ENCODE measurements at regions not wholly inside any gene's neighbourhood (a gene's known extent, or its start where the extent isn't known, plus 50 kb on each side); places are given as distances from the start of the nearest gene placed in this dataset.

DNA sequence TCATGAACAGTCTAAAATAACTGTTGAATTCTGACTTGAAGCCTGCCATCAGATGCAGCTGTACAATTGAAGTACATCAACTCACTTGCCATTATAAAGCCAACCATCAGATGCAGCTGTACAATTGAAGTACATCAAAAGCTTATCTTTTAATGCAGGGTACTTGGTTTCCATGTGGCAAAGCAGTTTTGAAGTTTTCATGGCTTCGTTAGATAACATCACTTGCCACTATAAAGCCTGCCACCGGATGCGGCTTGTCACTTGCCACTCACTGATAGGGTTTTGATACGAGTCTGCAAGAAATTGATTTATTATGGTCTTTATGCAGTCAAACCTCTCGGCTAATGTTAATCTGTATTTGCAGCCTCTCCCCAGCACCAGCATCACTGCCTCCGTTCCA is 1605.8 kb downstream of the SUCLG1 start:
- no peak for DNase-seq

DNA sequence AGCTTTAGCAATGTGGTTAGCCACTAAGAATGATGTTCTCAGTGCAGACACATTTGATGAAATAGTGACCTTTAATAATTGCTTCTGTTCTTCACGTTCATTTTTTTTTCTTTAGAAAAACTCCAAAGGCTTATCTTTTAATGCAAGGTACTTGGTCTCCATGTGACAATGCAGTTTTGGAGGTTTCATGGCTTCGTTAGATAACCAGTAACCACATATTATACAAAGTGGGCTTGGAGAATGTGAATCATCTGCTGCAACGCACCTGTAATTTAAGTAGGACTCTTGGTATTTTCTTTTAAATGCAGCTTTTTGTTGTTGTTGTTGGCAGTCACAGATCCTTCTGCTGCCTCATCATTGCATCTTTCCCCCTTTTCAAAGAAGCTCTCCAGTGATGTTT is 1606.3 kb downstream of the SUCLG1 start:
- DNase-seq, result no peak

DNA sequence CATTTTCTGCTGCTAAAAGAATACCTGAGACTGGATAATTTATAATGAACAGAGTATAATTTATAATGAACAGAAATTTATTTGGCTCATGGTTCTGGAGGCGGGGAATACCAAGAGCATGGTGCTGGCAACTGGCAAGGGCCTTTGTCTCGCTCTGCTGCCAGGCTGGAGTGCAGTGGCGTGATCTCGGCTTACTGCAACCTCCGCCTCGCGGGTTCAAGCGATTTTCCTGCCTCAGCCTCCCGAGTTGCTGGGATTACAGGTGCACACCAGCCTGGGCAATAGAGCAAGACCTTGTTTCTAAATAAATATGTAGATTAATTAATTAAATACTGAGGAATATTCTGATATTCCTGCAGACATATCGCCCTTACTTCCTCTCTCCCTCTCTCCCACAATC is 1610.8 kb downstream of the SUCLG1 start:
- no peak for DNase-seq

DNA sequence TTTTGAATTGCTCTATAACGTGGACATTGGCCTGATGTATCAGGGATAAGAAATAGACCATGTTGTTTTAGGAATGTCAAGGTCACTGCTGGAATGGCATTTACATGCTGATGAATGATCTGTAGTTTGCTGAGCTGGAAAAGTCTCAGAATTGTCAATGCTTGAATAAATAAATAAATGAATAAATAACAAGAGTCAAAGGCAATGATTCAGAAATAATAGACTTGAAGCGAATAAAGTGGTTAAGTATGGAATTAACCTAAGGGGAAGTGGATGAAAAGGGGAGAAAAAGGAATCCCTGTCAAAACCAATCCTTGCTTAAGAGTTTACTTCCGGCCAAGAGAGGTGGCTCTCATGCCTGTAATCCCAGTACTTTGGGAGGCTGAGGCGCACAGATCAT is 1620.0 kb downstream of the SUCLG1 start:
- no peak for DNase-seq

DNA sequence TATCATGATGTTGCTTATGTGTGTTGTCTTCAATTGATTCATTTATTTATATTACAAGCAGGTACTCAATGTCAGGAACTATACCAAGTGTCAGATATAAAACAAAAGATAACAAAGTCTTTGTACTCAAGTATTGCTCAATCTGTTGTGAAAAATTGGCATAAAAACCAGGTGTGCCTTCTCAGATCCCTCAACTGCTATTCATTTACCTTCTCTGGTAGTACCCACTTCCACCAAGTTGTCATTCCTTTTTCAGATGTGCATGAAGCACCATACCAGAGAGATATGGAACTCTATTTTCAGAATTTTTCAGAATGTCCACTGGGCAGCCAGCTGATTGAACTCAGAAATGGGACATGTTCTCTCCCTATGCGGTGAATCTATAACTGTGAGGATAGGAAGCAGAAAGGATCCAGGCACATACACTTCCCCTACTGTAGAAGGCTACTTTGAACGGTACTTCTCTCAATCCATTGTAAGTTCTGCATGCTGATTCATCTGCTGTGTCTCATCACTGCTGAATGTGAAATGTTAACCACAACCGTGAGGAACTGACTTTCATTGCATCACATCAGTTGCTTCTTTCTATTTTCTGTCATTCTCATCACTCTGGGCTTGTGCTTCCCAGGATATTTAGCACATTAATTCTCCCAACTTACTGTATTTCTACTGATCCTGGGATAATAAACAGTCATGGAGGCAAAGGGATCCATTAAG is 1621.3 kb downstream of the SUCLG1 start:
- no peak for DNase-seq

DNA sequence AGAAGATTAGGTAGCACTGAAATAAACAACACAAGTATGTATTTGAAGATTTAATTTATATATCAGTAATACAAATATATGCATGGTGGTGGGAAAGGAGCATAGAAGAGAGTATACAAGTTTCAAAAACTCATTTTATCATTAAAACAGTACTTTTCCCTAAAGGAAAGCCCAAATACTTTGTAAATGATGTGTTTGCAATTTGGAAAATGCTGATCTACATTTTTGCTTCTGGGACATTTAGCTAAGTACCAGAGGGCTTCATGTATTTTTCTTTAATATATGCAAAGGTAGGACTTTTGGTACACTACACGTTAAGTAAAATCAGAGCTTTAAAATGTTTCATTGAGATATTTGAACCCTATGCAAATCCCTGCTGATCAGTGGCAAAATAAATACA is 1624.2 kb downstream of the SUCLG1 start:
- DNase-seq, result no peak

DNA sequence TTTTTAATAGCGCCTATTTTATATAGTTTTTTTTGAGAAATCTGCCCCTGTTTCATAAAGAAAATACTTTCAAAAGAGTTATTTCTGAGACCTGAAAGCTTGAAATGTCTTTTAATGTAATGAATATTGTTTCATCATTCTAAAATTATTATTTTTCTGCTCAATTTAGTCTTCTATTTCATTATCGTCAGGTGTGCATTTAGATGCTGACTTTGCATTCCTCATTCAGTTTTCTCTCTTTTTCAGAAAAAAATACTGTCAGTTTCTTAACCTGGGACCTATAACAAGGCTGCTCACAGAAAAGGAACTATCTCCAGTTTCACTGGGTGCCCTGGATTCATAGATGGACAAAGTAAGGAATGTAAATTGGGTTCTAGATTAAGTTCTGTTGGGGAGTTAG is 1631.7 kb downstream of the SUCLG1 start:
- DNase-seq, result no peak

DNA sequence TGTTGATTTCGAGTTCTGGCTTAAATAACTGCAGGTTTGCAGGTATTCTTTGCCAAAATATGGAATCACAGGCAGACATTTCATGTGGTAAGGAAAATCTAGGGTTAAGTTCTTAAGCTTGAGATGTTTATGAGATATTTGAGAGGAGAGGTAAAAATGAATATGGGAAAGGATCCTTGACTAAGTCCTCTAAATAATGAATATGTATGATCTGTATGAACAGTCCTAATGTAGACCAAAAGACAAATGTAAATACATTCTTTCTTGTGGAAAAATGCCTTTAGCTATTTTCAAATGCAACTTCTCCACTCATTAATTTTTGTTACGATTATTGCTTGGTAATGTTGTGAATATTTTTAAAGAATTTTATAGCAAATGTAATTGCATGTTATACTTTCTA is 1632.6 kb downstream of the SUCLG1 start:
- no peak for DNase-seq

DNA sequence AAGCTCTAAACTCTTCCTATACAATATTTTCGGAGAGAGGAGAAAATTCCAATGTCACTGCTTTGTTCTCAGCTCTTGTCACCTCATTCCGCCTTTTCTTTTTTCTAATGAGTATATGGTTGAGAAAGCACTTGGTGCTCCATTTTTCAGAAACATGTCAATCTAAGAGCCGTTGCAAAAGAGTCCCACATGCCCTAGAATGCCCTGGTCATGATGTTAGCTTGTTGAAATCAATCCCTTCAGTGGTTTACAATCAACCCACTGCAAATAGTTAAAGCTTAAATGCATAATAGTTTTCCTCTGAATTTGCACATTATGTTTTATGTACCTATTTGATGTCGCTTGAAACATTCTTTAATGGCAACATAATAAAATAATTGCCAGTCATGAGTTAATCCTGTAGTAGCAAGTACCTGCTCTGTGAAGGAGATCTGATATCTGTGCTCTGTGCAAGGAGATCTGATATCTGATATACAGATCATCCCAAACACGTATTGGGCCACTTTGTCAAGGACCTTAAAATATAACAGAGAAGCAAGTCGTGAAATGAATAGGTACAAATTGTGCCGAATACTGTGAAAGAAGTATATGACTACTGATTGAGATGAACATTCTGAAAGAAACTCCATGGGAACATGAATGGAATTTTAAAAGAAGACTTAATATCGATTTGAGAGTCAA is 1633.5 kb downstream of the SUCLG1 start:
- DNase-seq, result no peak

DNA sequence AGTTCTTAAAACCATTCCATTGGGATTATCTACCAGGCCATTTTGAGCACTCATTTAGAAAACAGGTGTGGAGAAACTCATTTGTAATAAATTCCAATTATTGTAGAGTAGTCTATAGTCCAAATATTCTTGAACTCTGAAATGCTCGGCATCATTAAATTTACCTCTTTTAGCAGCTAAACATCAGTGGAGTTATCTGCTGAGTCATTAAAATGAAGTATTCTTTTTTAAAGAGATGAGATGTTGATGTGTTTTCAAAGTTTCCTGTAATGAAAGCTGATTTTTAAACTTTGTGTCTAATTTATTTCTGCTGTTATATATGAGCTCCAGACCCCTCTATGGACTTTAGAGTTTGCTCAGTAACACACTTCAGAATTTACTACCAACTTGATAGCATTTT is 1635.2 kb downstream of the SUCLG1 start:
- no peak for DNase-seq

DNA sequence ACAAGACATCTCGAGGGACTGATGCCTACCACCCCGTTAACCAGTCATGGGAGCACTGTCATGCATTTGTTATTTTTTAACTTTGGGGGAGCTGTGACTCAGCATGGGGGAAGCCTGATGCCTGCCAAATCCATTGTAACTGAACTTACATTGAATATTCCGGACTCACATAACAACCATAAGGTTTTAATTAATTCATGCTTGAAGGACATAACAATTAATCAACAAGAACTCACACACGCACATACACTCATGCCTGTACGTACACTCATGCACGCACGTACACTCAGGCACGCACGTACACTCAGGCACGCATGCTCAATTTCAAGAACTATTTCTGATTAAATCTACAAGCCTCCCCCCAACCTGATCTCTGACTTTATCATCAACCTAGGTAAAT is 1639.1 kb downstream of the SUCLG1 start:
- DNase-seq, result no peak

DNA sequence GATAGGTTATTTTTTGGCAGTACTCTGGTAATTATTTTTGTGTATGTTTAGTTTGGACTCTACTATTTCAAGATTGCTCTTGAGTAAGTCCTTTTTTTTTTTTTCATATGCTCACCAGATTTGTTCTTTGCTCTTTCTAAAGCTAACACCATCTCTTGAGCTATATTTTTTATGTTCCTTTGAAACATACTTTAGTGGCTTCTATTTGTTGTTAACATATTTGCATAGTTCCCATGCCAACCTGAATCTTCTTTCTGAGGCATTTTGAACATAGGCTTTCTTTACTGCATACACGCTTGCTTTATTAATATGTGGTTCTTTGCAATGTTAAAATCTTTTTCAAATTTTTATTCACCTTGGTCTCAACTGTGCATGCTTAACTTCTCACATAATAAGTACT is 1644.9 kb downstream of the SUCLG1 start:
- no peak for DNase-seq

DNA sequence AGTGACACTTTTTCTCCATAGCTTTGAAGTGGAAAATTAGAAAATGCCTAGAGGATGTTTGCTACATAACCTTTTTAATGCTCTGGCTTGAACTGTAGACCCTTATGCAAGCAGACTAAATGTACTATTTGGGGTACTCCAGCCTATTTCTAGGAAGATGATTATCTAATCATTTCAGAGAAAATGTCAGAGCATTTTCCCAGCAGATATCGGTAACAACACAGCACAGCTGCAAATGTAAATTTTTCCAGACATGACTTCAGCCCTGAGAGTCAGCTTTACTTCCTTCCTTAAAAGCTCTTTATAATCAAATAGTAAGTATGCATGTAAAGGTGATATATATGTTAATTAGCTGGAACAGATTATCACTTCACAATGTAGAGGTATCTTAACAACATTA is 1647.1 kb downstream of the SUCLG1 start:
- no peak for DNase-seq

DNA sequence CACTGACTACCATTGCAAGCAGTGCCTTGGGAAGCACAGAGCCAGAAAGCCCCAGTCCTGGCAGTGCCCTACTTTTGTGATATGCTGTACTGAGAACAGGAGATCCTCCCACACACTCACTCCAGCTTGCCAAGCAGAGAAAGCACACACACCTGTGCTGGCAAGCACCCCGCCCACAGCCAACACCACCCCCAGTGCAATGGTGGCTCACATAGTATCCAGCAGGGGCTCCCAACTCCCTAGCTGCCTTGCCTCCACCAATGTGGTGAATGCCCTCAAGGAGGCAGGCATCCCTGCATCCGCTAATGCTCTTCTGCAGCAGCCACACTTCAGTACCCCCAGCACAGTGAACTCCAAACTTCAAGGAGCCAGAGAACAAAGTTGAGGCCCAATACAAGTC is 1655.8 kb downstream of the SUCLG1 start:
- DNase-seq, result no peak

DNA sequence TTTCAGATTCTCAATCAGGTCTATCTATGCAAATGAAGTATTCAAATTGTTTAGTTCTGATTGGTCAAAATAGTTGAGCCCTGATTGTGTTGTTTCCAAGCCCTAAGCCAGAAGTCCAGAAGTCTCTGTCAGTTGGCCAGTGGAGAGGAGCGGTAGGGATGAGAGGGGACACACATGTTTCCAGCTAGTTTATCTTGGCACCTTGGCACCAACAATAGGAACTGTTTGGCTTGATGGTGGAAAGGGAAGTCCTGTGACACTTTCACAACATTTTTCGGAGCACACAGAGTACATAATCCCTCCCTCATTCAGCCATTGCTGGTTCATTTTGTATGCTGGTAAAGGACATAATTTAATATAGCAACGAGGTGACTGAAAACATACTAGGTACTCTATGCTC is 1661.6 kb downstream of the SUCLG1 start:
- DNase-seq, result no peak

DNA sequence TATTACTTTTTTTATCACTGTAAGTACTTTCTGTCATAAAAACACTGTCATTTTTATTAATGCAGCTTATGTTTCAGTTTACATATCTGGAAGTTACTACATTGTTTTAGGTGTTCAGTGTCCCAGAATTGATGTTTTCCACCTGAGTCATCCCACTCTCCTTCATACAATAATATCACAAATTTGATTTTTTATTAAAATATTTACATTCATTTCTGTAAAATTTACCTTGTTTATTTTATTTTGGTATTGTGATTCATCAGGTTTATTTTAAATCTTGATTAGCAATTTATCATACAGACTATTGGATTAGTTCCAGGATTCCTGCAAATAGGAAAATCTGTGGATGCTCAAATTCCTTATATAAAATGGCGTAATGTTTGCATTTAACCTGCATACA is 1662.9 kb downstream of the SUCLG1 start:
- no peak for DNase-seq

DNA sequence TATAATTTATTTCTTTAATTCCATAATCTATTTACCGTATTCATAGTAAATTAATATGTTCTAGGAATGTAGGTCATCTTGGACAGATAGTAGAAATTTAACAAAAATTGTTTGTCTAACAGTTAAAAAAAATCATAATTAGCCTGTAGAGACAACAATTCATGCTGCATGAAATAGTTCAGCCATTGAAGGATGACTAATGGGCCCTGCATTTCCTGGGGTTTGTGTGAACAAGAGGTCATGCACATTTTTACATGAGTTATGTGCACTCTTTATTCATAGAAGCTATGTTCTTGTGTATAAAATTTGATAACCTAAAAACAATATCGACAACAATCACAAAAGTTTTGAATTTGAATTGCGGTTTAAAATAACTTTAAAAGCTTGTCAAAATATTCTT is 1663.6 kb downstream of the SUCLG1 start:
- no peak for DNase-seq

DNA sequence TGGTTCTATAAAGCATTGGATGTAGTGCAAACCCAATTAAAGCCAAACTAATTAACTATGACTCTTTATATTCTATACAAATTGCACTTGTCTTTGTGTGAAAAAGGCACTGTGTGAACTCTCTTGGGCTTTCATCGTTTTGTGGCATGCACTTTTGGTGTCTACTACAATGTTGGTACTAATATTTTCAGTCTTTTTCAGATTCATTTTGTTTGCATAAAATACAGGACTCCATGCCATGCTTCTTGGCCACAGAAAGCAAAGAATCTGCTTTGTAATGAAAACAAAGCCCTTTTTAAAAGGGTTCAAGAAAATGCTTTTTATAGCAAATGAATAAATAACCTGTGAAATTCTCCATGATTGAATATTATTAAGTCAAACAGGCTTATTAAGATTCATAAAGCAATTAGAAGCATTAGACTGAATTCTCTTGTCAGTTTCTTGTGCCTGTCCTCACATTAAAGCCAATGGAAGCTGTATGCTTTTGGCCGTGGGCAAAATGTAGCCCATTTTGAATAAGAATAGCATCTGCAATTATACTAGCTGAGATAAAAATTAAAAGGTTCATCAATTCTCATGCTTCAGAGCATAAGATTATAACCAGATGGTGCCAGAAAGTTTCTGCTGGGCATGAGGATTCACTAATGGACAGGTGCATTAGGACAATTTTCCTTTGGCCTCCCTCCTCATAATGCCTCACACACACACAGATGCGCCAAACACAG is 1665.2 kb downstream of the SUCLG1 start:
- DNase-seq, result peak in 1 of 3 experiments; percentile 1

DNA sequence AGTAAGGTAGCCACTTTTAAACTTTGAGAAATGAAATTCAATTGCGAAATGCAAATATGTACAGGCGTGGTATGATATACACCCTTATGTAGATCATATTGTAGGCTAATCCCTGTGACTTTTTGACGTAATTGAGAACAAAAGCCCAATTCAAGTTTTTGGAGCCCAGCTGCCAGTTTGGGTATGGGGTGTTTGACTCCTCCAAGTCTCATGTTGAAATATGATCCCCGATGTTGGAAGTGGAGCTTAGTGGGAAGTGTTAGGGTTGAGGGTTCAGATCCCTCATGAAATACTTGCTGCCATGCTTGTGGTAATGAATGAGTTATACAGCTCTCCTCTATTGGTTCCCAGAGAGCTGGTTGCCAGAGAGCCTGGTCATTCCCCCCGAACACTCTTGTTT is 1666.8 kb downstream of the SUCLG1 start:
- no peak for DNase-seq

DNA sequence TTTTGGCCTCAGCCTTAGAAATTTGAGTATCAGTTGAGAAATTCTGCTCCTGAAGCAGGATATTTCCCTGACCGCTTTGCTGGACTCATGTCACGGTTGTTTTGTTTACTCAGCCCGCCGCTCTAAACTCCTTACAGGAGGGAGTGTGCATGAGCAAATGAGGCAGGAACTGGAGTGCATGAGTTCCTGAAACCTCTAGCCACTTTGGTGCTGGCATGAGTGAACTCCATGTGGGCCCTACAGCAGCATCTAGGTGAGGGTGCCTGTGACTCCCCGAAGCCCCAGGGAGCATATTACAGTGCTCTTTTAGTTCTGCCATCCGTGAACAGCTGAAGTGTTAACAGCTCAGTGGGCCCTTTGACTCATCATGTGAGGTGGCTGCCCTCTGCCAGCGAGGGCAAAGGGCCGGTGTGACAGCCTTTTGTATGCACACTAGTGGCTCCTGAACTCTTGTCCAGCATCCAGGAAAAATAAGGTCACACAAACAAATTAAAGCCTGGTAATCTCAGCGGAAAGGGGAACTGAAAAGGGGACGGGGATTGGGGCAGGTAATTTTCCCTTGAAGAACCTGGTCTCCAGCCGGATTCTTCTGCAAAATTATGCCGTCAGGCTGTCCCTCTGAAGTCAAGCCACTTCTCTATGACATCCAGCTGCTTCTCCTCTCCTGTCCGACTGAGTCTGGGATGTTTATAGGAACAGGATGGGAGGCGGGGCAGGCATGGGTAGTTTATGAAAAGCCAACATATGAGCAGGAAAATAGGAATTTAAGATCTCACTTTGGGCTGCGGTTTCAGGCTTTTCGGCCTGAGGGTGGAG is 1668.7 kb downstream of the SUCLG1 start:
- peak in 1 of 3 experiments; percentile 5 for DNase-seq

DNA sequence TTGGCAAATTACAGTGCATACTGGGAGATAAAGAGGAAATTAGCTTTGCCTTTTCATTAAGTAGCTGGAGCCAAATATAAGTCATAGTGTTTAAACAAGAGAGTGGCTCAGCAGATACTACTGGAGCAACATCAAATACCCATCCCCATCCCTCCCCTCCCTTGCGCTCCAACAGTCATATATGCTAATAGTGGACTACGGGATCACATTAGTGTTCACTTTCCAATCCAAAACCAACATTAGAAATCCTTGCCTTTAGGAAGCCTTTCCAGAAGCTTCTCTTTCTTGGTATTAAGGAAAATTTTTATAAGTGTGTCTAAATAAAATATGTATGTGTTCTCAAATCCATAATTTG is 1669.3 kb downstream of the SUCLG1 start:
- no peak for DNase-seq

DNA sequence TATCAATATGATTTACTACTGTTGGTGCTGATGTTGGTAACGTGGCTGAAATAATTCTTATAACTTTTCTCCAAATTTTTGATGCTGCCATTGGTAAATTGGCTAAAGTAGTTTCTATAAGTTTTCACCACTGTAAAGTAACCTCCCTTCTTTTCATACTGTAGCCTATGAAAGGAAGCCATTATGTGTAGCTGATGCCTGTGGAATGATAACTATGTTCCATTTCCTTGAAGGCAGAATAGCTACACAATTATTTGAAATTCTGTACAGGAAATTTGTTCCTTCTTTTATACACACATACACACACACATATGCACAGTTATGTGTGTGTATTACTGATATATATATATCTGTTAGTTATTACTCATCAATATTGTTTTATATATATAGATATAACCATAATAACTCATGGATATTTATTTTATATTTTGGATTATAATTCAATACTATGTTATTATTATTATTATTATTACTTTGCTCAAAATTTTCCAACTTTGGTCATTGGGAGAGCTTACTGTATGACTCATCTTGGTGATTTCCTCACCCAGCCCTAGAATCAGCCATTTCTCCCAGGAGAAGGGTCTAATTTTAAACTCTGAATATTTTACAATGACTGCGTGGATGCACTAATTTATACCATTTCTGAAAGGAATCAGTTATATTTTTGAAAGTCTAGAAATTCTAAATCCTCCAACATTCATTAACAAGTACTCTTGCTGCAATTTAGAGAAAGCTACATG is 1677.7 kb downstream of the SUCLG1 start:
- no peak for DNase-seq

DNA sequence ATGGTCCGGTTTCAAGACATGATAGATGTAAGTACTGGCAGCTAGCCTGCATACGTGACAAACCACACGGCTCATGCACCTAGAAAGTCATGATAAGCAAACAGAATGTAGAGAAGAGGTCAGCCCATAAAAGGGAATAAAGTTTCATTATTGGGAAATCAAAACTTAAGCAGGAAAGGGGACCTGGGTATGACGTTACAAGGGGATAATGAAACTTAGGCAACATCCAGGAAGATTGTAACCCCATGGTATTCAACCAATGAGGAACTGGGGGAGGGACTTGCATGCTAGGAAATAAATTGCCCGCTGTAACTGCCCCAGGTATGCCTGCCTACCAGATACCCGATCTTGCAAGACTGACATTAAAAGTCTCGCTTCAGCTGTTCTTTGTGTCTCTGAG is 1679.0 kb downstream of the SUCLG1 start:
- no peak for DNase-seq

All from NCI-H1417 (cell line).